Neural cell (in vitro differentiated cells): ENCODE measurements at regions not wholly inside any gene's neighbourhood (a gene's known extent, or its start where the extent isn't known, plus 50 kb on each side); places are given as distances from the start of the nearest gene placed in this dataset.

Experiments
- H2AFZ ChIP-seq: fragments of 200-600, 300-800 bp; sonication (generic), shearing (Covaris generic); 2 replicates; pipeline ENCODE4 v1.6.0; 2014; ENCODE audit warnings: low read depth, mild to moderate bottlenecking, antibody characterized with exemption, low read length, moderate library complexity
- H3F3A ChIP-seq: fragments of 200-600 bp; shearing (Covaris generic); 2 replicates; pipeline ENCODE4 v1.6.1; 2016; ENCODE audit warnings: mild to moderate bottlenecking, moderate library complexity, mixed read lengths, antibody characterized with exemption, low read length; ENCODE audit not compliant: insufficient read depth, poor library complexity, severe bottlenecking
- H3K27ac ChIP-seq: fragments of 200-600, 300-800 bp; sonication (generic), shearing (Covaris generic); 2 replicates; pipeline ENCODE4 v1.5.1; 2014; ENCODE audit warnings: mild to moderate bottlenecking, low read length, moderate library complexity
- H3K27me3 ChIP-seq: fragments of 300-800, 200-600 bp; sonication (generic), shearing (Covaris generic); 2 replicates; pipeline ENCODE4 v1.6.0; 2014; ENCODE audit warnings: mild to moderate bottlenecking, low read depth, low read length, moderate library complexity; ENCODE audit not compliant: insufficient read depth
- H3K36me3 ChIP-seq: fragments of 300-800, 200-600 bp; sonication (generic), shearing (Covaris generic); 2 replicates; pipeline ENCODE4 v1.5.1; 2014; ENCODE audit warnings: mild to moderate bottlenecking, antibody characterized with exemption, low read length, moderate library complexity; ENCODE audit not compliant: insufficient read depth
- H3K4me2 ChIP-seq: fragments of 300-800, 200-600 bp; sonication (generic), shearing (Covaris generic); 2 replicates; pipeline ENCODE4 v1.6.0; 2014; ENCODE audit warnings: mild to moderate bottlenecking, low read length
- H3K4me3 ChIP-seq: fragments of 300-800, 200-600 bp; sonication (generic), shearing (Covaris generic); 2 replicates; pipeline ENCODE4 v1.5.1; 2014; ENCODE audit warnings: mild to moderate bottlenecking, low read length, moderate library complexity
- H3K79me2 ChIP-seq: fragments of 200-600 bp; shearing (Covaris generic); replicated peaks from 2 replicates; pipeline ENCODE4 v1.6.0; 2014; ENCODE audit warnings: mild to moderate bottlenecking, low read length, moderate library complexity; ENCODE audit not compliant: insufficient read depth
- H3K9ac ChIP-seq: fragments of 300-800, 200-600 bp; sonication (generic), shearing (Covaris generic); 2 replicates; pipeline ENCODE4 v1.6.1; 2016; ENCODE audit warnings: mild to moderate bottlenecking, low read length, mixed read lengths
- H3K9me2 ChIP-seq: fragments of 200-600 bp; shearing (Covaris generic); 2 replicates; pipeline ENCODE4 v1.6.1; 2016; ENCODE audit warnings: mild to moderate bottlenecking, low read length, mixed read lengths; ENCODE audit not compliant: insufficient read depth
- H3K9me3 ChIP-seq: fragments of 200-600, 300-800 bp; sonication (generic), shearing (Covaris generic); 2 replicates; pipeline ENCODE4 v1.6.1; 2016; ENCODE audit warnings: mild to moderate bottlenecking, mixed run types, low read length, moderate library complexity, mixed read lengths
- H4K20me1 ChIP-seq: fragments of 200-600 bp; shearing (Covaris generic); 2 replicates; pipeline ENCODE4 v1.6.1; 2016; ENCODE audit warnings: mild to moderate bottlenecking, mixed run types; ENCODE audit not compliant: insufficient read depth
- CTCF ChIP-seq: fragments of 450-650 bp; IDR thresholded peaks from 2 replicates; pipeline ENCODE4 v1.5.1; 2014; ENCODE audit warnings: antibody characterized with exemption, mild to moderate bottlenecking, moderate library complexity; ENCODE audit not compliant: poor library complexity, severe bottlenecking
- EP300 ChIP-seq: fragments of 450-650 bp; conservative IDR thresholded peaks from 2 replicates; pipeline ENCODE4 v1.6.1; 2014; ENCODE audit warnings: antibody characterized with exemption, mild to moderate bottlenecking, moderate library complexity; ENCODE audit not compliant: poor library complexity, severe bottlenecking
- EZH2 ChIP-seq: fragments of 200-600, 300-800 bp; shearing (Covaris generic), sonication (generic); IDR thresholded peaks from 2 replicates; pipeline ENCODE4 v1.6.1; 2014; ENCODE audit warnings: antibody characterized with exemption, low read length, borderline replicate concordance, mild to moderate bottlenecking; ENCODE audit not compliant: insufficient read depth, poor library complexity, severe bottlenecking
- MXI1 ChIP-seq: fragments of 450-650 bp; conservative IDR thresholded peaks from 2 replicates; pipeline ENCODE4 v1.6.1; 2014; ENCODE audit warnings: antibody characterized with exemption, mild to moderate bottlenecking; ENCODE audit not compliant: poor library complexity, severe bottlenecking
- POLR2AphosphoS5 ChIP-seq: IDR thresholded peaks from 2 replicates; pipeline ENCODE4 v1.6.1; 2012
- RAD21 ChIP-seq: fragments of 450-650 bp; conservative IDR thresholded peaks from 2 replicates; pipeline ENCODE4 v1.6.1; 2014; ENCODE audit warnings: antibody characterized with exemption, mild to moderate bottlenecking, moderate library complexity
- REST ChIP-seq: IDR thresholded peaks from 2 replicates; pipeline ENCODE4 v1.6.1; 2012; ENCODE audit warnings: borderline replicate concordance
- SMC3 ChIP-seq: fragments of 450-650 bp; conservative IDR thresholded peaks from 2 replicates; pipeline ENCODE4 v1.6.1; 2014; ENCODE audit warnings: antibody characterized with exemption, mild to moderate bottlenecking, moderate library complexity; ENCODE audit not compliant: poor library complexity
- TAF1 ChIP-seq: IDR thresholded peaks from 2 replicates; pipeline ENCODE4 v1.6.1; 2012; ENCODE audit warnings: low read depth

GRCh38 chr1:14519976-14520375 is 78.5 kb upstream of the KAZN start:
- Histone ChIP-seq H3K4me3 (no peak overlapping the region), H3K27me3 (no peaks in the 10 kb centered on the region), H3K27ac (no peak overlapping the region), H2AFZ (no peak overlapping the region), H4K20me1 (no peaks in the 10 kb centered on the region), H3K9ac (no peak overlapping the region), H3K4me2 (no peak overlapping the region), H3K79me2 (no peaks in the 10 kb centered on the region), H3K9me3 (no peaks in the 10 kb centered on the region), H3K9me2 (no peaks in the 10 kb centered on the region), H3K36me3 (no peaks in the 10 kb centered on the region), H3F3A (no peaks in the 10 kb centered on the region)
- TF ChIP-seq EP300: no peak
- TF ChIP-seq CTCF: no peak
- no peak for TF ChIP-seq POLR2AphosphoS5
- TF ChIP-seq RAD21: no peak
- TF ChIP-seq TAF1: no peak
- TF ChIP-seq MXI1: no peak
- no peak for TF ChIP-seq SMC3
- no peak for TF ChIP-seq REST
- TF ChIP-seq EZH2: no peak

- H3F3A ChIP-seq: no peaks in the 10 kb centered on the region
- no peaks in the 10 kb centered on the region for H3K79me2 ChIP-seq
- H2AFZ ChIP-seq: no peak overlapping the region
- H3K9me2 ChIP-seq: no peaks in the 10 kb centered on the region
- H3K36me3 ChIP-seq: no peaks in the 10 kb centered on the region
- no peaks in the 10 kb centered on the region for H4K20me1 ChIP-seq
- H3K27ac ChIP-seq: no peak overlapping the region
- no peak for TF ChIP-seq SMC3
- TF ChIP-seq REST: no peak
- TF ChIP-seq POLR2AphosphoS5: no peak
- TF ChIP-seq TAF1: no peak
- TF ChIP-seq RAD21: no peak
- TF ChIP-seq CTCF: no peak
- TF ChIP-seq MXI1: no peak
- TF ChIP-seq EZH2: no peak
- no peak for TF ChIP-seq EP300
- H3K4me2 ChIP-seq: no peak overlapping the region
- H3K4me3 ChIP-seq: no peak overlapping the region
- no peak overlapping the region for H3K9ac ChIP-seq
- H3K27me3 ChIP-seq: no peaks in the 10 kb centered on the region
- no peaks in the 10 kb centered on the region for H3K9me3 ChIP-seq
Measured at GRCh38 chr1:14520514-14521163, 77.8 kb upstream of the KAZN start.
